HCEC 1CT (cell line): ENCODE measurements at regions not wholly inside any gene's neighbourhood (a gene's known extent, or its start where the extent isn't known, plus 50 kb on each side); places are given as distances from the start of the nearest gene placed in this dataset.

Experiments used
- DNase-seq: peaks from one replicate; pipeline ENCODE4 v3.0.0-alpha.2; 2017

- DNase-seq: no peak
Measured at GRCh38 chr1:38375035-38375434, 328.4 kb upstream of the POU3F1 start.

- DNase-seq: no peak
Measured at GRCh38 chr1:38371505-38371844, 324.9 kb upstream of the POU3F1 start.

- no peak for DNase-seq
Measured at GRCh38 chr1:38370716-38371504, 324.3 kb upstream of the POU3F1 start.

- DNase-seq: no peak
Measured at GRCh38 chr1:38365242-38365641, 318.6 kb upstream of the POU3F1 start.

GRCh38 chr1:38361566-38361965 is 315.0 kb upstream of the POU3F1 start:
- DNase-seq: no peak

GRCh38 chr1:38360807-38361206 is 314.2 kb upstream of the POU3F1 start:
- DNase-seq: no peak

- no peak for DNase-seq
Measured at GRCh38 chr1:38353956-38354355, 307.4 kb upstream of the POU3F1 start.

GRCh38 chr1:38352869-38353268 is 306.3 kb upstream of the POU3F1 start:
- no peak for DNase-seq

GRCh38 chr1:38347446-38348175 is 301.0 kb upstream of the POU3F1 start:
- DNase-seq: no peak

- DNase-seq: no peak
Measured at GRCh38 chr1:38344716-38345115, 298.1 kb upstream of the POU3F1 start.

- DNase-seq: no peak
Measured at GRCh38 chr1:38341694-38342093, 295.1 kb upstream of the POU3F1 start.

- DNase-seq: no peak
Measured at GRCh38 chr1:38340409-38340808, 293.8 kb upstream of the POU3F1 start.

- no peak for DNase-seq
Measured at GRCh38 chr1:38337711-38338110, 291.1 kb upstream of the POU3F1 start.

- DNase-seq: no peak
Measured at GRCh38 chr1:38336961-38337360, 290.4 kb upstream of the POU3F1 start.

- no peak for DNase-seq
Measured at GRCh38 chr1:38336301-38336923, 289.8 kb upstream of the POU3F1 start.

- no peak for DNase-seq
Measured at GRCh38 chr1:38334930-38335592, 288.5 kb upstream of the POU3F1 start.

GRCh38 chr1:38332649-38333310 is 286.2 kb upstream of the POU3F1 start:
- DNase-seq: no peak

- no peak for DNase-seq
Measured at GRCh38 chr1:38331496-38332210, 285.1 kb upstream of the POU3F1 start.

- DNase-seq: no peak
Measured at GRCh38 chr1:38330799-38331198, 284.2 kb upstream of the POU3F1 start.

GRCh38 chr1:38329644-38330043 is 283.1 kb upstream of the POU3F1 start:
- DNase-seq: no peak

- DNase-seq: no peak
Measured at GRCh38 chr1:38328278-38329035, 281.9 kb upstream of the POU3F1 start.
